Activated naive CD4-positive, alpha-beta T cell treated with Interleukin-2 at 50 U/mL for 16 hours (primary cell): ENCODE measurements at regions not wholly inside any gene's neighbourhood (a gene's known extent, or its start where the extent isn't known, plus 50 kb on each side); places are given as distances from the start of the nearest gene placed in this dataset.

Experiments used
- DNase-seq: peaks from one replicate; pipeline ENCODE4 v3.0.0-alpha.2; 2020

GRCh38 chr5:164051745-164052144 lies 546.3 kb downstream of the MAT2B start:
- DNase-seq = no peak

GRCh38 chr5:164052536-164053093 lies 547.2 kb downstream of the MAT2B start:
- DNase-seq = no peak

- DNase-seq = no peak
Observed at GRCh38 chr5:164053123-164053522, 547.7 kb downstream of the MAT2B start.

DNA sequence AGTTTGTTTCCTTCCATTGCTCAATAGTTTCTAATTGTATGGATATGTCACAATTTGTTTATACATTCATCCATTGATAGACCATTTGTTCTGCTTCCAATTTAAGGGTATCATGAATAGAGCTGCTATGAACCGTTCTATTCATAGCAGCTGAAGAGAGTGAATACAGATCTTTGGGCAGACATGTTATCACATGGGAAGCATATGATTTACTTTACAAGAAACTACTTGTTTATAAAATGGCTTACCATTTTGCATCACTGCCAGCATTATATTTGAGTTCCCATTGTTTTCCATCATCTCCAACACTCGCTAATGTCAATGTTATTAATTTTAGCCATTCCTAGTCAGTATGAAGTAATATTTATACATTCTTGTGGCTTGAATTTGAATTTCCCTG lies 549.0 kb downstream of the MAT2B start:
- DNase-seq = no peak

GRCh38 chr5:164057121-164057520 lies 551.7 kb downstream of the MAT2B start:
- DNase-seq = no peak

DNA sequence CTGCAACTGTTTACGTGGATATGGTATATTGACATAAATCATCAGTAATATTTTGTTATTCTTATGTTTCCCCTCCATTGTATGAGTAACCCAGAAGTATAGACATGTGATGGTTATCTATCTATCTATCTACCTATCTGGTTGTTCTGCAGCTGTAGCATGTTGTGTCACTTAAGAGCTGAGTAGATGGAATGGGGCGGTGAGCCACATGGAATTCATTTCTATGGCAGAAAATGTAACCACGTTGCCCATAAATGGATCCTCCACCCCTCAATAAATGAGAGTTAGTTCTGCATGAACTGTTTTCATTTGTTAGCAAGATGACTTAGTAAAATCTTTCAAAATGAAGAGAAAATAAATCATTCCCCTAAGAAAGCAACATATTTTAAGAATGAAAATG lies 553.2 kb downstream of the MAT2B start:
- DNase-seq = no peak

GRCh38 chr5:164059471-164059870 lies 554.1 kb downstream of the MAT2B start:
- DNase-seq = no peak

- no peak for DNase-seq
Observed at GRCh38 chr5:164060786-164061355, 555.5 kb downstream of the MAT2B start.

GRCh38 chr5:164062304-164062703 lies 556.9 kb downstream of the MAT2B start:
- no peak for DNase-seq

- DNase-seq = no peak
Observed at GRCh38 chr5:164065266-164065665, 559.8 kb downstream of the MAT2B start.

- no peak for DNase-seq
Observed at GRCh38 chr5:164071671-164072070, 566.3 kb downstream of the MAT2B start.

GRCh38 chr5:164073081-164073480 lies 567.7 kb downstream of the MAT2B start:
- DNase-seq = no peak

- no peak for DNase-seq
Observed at GRCh38 chr5:164076556-164076955, 571.1 kb downstream of the MAT2B start.

- DNase-seq = no peak
Observed at GRCh38 chr5:164090358-164090757, 584.9 kb downstream of the MAT2B start.

DNA sequence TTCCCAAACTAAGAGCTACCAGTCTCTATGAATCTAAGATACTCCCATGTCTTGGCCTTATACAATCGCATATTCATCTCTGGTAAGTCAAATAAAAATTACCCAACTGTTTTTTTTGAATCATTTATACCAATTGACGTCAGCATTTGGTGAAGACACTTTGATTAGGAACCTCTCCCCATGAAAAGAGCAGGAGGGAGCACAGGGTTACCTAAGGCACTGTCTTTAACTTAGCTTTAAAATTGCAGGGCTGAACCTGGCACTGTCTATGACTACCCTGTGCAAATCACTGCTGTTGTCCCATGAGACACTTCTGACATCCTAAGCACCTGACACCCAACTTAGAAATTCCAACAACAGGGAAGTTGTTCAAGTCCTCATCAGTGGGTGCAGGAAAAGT lies 586.4 kb downstream of the MAT2B start:
- no peak for DNase-seq

DNA sequence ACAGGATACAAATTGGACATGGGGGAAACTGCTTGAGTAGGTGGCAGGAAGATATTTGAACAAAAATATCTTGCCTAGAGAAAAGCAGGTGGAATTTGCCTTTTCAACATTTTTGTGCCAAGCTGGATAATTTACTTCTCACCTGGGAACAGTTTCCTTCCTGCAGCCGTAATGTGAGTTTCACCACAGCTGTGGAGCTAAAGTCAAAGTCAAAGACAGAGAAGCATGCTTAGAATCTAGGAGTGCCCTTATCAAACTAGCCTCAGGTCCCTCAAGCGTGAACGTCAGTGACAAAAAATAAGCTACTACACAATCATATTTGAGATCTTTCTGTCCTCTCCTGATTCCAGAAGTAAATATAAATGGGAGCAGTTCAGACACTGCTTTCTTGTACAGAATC lies 588.9 kb downstream of the MAT2B start:
- no peak for DNase-seq

DNA sequence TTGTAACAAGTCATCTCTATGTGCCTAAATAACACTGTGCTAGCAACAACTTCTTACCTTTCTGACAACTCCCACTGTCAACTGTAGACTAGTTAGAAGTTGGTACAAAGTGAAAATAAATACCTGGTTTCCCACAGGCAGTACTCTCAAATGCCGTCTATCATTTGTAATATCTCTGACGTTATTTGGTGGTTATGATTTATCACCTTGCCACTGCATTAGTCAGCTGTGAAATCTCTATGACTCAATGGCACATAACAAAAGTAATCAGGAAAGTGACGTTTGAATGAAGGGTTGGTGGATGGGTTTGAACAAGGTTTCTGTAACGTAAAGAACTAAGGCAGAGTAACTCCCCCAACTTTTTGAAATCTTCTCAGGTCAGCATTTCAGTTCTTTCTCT lies 592.3 kb downstream of the MAT2B start:
- DNase-seq = no peak

DNA sequence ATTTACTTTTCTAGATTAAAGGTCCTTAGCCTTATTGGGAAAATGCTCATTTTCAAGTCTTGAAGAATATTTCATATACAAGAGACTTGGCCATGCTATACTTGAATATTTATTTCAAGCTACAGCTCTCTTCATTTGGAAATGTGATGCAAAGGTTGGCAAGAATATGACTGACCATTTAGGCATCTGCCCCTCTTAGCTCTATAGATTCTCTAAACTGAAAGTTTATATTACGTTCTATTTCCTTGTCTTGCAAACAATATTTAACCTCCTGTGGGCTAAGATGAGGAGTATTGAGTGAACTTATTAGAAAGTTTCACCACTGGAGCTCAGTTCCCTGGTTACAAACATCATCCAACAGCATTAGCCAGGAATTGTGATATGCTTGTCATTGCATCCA lies 593.1 kb downstream of the MAT2B start:
- no peak for DNase-seq

GRCh38 chr5:164098979-164099378 lies 593.6 kb downstream of the MAT2B start:
- no peak for DNase-seq

DNA sequence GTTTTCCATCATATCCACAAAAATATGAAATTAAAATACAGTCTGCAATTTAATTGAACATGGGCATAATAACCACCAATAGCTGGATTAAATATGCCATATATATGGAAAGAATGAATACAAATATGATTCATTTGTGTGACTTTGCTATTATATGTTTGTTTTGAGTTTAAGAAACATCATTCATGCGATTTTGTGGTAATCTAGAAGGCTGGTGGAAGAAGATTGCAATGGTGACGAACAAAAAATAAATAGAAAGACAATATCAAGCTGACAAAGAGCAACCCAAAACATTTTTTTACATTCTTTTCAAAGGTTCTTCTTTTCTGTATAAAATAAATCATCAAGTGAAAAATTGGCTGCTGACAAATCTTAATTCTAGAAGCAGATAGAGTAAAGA lies 610.0 kb downstream of the MAT2B start:
- no peak for DNase-seq

DNA sequence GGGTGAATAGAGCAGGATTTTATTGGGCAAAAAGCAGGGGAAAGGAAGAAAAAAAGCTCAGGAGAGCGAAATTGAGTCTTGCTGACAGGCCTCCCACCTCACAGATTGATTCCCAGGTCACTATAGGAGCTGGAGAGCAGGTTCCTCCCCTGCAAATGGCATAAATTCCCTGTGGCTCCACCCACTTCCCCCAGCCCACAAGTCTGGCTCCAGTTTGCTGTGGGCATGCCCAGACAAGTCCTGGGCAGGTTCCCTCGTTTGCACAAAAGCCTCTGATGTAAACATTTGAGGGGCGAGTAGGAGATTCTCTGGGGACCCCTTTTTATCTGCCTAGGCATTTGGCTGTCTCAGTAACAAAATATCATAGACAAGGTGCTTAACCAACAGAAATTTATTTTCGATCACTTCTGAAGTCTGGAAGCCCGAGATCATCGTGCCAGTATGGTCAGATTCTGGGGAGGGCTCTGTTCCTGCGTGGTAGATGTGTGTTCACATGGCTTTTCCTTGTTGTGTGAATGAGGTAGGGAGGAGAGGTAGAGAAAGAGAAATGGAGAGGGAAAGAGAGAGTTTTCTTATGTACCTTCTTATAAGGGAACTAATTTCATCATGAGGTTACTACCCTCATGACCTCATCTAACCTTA lies 614.5 kb downstream of the MAT2B start:
- no peak for DNase-seq

- DNase-seq = no peak
Observed at GRCh38 chr5:164127527-164127926, 622.1 kb downstream of the MAT2B start.

GRCh38 chr5:164132358-164132757 lies 626.9 kb downstream of the MAT2B start:
- DNase-seq = no peak

DNA sequence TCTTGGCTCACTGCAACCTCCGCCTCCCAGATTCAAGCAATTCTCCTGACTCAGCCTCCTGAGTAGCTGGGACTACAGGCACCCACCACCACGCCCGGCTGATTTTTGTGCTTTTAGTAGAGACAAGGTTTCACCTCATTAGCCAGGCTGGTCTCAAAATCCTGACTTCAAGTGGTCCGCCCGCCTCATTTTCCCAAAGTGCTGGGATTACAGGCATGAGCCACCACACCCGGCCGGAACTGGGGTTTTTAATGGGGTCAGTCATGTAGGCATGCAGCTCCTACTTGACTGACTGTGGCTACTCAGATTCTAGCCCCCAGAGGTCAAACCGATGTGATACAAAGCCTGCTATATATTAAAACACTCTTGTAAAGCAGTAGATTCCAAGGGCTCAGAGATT lies 631.7 kb downstream of the MAT2B start:
- DNase-seq = no peak

DNA sequence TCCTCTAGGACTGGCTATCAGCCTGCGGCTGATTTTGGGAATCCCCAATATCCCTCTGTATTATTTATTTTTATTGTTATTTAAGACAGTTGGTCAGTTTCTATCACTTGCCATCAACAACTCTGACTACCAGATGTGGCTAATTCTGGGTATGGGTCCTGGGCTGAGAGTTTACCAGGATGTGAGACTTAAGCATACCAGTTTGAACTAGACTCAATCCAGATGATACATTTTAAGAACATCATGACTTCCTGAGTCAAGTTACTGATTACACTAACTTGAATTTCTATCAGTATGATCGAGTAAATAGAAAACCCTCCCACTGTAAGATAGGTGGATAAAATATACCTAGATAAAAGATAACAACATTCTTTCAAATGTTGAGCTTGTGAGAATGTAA lies 634.0 kb downstream of the MAT2B start:
- DNase-seq = no peak
